Dermis blood vessel endothelial cell (primary cell): ENCODE measurements at regions not wholly inside any gene's neighbourhood (a gene's known extent, or its start where the extent isn't known, plus 50 kb on each side); places are given as distances from the start of the nearest gene placed in this dataset.
"Not testable (repeated sequence)": the region's sequence is repeated elsewhere in the genome, so short reads cannot be mapped to it uniquely, and the experiment has no call there.

ENCODE experiments used
- DNase-seq: peaks from one replicate; pipeline ENCODE4 v3.0.0; 2010

DNA sequence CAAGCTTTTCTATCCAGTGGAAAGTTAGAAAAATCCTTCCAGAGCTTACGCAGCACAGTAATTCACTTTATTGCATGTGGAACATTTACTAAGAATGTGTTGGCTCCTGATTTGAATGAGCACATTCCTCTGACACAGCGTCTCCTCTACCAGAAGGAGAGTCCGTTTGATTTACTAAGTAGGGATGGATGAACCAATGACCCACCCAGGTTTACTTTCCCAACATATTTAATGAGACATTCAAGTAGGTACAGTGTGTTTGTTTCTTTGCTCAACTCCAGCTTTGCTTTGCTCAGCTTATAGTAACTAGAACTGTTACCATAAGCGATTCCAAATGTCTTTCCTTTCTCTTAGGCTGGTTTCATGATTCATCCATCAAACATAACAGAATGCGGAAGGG is 161.7 kb downstream of the SMARCA1 start:
- DNase-seq: no peak

DNA sequence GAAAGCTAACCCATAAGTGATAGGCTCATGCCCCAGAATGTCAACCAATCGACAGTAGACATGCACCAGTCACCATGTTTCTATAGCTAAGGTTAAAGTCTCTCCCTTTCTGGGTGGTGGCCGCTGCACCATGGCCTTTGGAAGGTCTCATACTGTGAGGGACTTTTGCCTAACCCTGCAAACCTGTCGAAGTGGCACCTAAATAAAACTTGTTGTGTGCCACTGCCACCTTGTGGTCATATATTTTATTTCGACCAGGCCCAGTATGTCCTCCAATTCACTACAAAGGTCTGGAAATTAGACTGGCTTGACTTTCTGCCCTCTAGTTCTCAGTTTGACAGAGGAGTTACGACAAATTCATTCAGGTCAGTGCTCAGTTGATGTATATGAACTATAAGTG is 163.1 kb downstream of the SMARCA1 start:
- DNase-seq: peak; percentile 60

DNA sequence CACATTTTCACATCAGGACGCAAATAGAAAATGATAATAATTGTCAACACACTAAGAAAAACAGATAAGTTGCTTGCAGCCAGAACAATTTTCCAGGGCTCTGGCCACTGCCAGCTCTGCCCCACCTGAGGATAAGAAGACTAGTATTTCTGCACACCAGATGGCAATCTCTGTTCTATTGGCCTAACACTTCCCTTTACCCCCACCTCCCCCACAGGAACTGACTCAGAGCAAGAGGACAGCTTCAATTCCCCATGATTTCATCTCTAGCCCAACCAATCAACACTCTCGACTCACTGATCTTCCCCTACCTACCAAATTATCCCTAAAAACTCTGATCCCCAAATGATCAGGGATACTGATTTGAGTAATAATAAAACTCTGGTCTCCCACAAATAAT is 164.0 kb downstream of the SMARCA1 start:
- peak; percentile 20 for DNase-seq

DNA sequence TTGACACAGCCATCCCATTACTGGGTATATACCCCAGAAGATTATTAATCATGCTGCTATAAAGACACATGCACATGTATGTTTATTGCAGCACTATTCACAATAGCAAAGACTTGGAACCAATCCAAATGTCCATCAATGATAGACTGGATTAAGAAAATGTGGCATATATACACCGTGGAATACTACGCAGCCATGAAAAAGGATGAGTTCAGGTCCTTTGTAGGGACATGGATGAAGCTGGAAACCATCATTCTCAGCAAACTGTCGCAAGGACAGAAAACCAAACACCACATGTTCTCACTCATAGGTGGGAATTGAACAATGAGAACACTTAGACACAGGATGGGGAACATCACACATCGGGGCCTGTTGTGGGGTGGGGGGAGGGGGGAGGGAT is 165.9 kb downstream of the SMARCA1 start:
- not testable (repeated sequence) for DNase-seq

DNA sequence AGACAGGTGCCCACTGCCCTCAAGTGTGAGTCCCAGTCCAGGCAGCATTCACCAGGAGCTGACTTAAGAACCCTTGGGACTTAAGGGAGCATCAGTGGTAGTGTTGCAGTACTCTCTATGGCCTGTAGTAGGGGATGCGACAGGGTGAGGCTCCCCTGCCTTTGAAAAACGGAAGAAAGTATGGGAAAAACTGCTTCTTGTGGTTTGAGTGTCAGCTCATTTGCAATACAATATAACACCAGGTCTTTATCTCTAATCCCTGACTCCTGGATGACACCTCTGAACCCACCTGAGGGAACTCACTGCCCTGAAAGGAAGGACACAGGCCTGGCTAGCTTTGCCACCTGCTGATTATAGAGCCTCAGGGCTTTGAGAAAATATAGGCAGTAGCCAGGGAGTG is 176.0 kb downstream of the SMARCA1 start:
- no peak for DNase-seq

DNA sequence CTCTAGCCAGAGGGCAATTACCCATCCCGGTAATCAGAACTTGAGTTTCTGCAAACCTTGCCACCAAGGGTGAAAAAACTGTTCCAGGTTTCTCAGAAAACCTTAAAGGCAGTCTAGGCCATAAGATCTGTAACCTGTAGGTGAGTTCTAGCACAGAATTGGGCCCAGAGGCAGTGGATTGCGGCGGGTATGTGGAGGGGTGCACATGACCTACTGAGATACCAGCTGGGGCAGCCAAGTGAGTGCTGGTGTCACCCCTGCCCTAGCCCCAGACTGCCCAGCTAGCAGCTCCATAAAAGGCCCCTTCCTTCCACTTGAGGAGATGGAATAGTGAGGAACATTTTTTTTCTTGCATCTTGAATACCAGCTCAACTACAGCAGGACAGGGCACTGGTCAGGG is 176.7 kb downstream of the SMARCA1 start:
- DNase-seq: no peak

DNA sequence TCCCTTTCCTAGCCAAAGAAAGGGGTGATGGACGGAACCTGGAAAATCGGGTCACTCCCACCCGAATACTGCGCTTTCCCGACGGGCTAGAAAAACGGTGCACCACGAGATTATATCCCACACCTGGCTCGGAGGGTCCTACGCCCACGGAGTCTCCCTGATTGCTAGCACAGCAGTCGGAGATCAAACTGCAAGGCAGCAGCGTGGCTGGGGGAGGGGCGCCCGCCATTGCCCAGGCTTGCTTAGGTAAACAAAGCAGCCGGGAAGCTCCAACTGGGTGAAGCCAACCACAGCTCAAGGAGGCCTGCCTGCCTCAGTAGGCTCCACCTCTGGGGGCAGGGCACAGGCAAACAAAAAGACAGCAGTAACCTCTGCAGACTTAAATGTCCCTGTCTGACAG is 186.0 kb downstream of the SMARCA1 start:
- not testable (repeated sequence) for DNase-seq

DNA sequence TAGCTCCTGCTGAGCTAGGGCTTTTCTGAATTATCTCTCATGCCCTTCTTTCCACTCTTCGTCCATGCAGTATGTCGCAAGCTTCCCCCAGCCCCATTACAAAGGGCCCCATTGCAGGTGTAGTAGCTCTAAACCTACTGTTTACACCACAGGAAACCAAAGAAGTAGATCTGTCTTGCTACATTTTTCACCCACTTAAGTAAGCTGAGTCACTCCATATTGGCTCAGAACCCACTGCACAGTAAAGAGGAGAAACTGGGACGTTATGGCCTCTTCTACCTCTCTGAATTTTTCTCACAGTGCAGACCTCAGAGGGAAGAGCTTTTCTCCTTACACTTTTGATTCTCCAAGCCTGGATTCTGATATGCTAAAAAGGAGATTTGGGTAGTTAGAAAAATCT is 200.2 kb downstream of the SMARCA1 start:
- DNase-seq: no peak

DNA sequence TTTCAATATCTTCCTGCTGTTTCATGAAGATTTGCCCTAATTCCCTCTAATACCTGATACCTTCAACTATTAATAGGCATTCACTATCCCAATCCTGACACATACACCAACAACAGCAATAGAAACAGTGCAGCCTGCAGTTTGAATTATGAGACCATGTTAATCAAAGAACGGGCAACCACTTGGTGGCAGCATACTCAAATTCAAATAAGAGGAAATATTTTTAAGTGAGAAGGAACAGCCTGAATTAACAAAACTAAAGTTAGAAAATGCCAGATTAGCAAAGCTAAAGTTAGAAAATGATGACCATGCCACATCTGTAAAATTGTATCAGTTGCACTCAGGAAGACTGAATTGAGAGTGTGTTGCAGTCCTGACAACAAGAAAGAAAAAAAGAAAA is 204.9 kb downstream of the SMARCA1 start:
- DNase-seq: peak; percentile 29

DNA sequence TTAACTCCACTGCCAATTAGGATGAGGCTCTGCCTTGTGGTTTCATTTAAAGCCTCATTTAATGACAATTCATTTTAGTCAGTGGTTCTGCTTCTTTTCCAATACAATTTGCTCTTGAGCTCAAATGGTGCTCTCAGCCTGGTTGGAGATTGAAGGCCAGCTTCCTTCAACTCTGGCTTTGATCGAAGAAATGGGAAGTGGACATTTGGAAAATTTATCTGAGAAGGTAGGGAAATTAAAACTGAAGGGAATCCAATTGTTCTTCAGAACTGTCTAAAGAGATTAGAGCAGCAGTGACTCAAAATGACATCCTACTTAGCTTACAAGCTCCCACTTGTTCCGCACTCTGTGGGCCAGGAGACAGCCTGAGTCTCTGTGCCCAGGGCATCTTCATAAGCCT is 206.8 kb downstream of the SMARCA1 start:
- DNase-seq: no peak

DNA sequence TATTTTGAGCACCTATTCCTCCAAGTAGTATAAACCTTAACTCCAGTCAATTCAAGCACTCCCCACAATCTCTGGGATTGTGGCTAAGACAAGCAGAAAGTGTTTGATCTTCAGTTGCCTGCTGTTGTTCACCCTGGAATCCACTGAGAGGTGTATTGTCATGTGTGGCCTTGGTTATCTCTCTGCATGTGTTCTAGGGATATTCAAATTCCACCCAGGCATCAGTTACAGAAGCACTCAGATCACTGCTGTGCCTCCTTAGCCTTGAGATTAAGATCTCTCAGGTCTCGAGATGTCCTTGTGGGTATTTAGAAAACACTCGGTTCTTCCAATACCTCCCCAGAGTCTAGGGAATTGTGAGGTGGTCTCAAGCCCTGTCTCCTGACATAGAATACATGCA is 213.3 kb downstream of the SMARCA1 start:
- DNase-seq: no peak

DNA sequence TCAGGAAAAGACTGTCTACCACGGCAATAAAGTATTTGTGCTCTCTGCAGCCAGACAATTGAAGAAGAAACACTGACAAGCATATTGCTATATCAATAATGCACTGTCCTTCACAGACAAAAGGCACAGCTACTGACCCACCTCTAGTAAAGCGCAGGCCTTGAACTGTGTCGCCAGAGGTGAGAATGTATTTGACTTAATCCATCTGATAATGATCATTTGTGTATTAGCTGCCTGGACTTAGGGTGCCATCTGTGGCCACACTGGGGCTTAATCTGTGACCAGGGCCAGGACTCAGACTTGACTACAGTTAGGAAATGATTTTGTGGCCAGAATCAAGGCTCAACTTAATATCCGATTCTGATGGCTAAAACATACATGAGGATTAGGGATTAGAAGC is 260.4 kb downstream of the SMARCA1 start:
- no peak for DNase-seq

DNA sequence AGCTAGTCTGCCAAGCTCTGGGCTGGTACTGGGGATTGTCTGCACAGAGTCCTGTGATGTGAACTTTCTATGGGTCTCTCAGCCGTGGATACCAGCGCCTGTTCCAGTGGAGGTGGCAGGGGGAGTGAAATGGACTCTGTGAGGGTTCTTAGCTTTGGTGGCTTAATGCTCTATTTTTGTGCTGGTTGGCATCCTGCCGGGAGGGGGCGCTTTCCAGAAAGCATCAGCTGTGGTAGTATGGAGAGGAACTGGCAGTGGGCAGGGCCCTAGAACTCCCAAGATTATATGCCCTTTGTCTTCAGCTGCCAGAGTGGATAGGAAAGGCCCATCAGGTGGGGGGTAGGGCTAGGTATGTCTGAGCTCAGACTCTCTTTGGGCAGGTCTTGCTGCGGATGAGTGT is 267.8 kb downstream of the SMARCA1 start:
- DNase-seq: not testable (repeated sequence)

DNA sequence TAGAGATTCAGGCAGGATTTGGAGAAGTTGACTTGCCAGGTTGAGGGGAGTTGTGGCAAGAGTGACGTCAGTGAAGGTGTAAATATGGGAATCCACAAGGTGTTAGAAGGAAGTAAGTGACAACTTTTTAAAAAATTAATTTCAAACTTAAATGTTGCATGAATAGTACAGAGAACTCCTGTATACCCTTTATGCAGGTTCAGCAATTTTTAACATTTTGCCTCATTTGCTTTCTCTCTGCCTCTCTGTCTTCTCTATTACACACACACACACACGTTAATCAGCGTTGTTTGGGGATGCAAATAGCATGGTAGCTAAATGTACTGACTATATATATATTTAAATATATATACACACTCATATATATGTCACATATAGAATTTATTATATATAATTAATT is 273.7 kb downstream of the SMARCA1 start:
- no peak for DNase-seq

DNA sequence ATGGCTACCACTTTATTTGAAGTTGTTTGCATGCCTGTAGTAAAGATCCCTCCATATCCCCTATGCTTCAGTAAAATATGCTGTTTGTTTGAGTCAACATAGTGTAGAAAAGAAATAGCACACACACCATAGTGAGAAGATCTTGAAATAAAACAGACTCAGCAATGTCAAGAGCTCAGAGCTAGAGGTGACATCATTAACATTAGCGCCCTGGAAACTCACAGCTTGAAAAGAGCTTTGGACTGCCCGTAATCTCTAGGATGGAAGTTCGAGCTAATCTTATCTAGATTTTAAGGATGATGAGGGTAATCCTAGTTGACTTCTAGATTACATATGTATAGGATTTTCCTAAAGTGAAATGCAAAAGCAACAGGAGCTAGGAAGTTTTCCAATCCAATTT is 275.6 kb downstream of the SMARCA1 start:
- DNase-seq: no peak

DNA sequence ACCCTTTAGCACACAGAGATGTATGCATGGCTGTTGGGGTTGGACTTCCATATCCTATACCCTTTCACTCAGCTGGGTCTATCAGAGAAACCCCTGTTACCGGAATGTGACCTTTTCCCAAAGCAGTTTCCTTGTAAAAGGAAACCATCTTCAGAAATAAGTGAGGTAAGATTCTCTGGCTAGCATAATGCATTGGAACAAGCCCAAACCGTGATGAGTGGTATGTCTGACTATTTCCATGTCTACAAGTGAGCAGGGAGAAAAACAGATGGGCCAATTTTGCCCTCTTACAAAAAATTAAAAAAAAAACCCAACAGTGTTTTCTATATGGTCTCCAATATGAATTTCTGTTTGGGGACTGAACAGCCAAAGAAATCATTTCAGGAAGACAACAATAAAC is 283.9 kb downstream of the SMARCA1 start:
- DNase-seq: no peak

DNA sequence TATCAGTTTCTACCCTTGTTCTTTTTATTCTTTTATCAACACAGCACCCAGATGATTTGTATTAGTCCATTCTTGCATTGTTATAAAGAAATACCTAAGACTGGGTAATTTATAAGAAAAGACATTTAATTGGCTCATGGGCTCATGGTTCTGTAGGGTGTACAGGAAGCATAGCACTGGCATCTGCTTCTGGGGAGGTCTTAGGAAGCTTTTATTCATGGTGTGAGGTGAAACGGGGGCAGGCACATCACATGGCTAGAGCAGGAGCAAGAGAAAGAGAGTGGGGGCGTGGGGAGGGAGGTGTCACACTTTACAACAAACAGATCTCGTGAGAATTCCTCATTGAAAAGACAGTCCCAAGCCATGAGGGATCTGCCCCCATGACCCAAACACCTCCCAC is 285.3 kb downstream of the SMARCA1 start:
- no peak for DNase-seq

DNA sequence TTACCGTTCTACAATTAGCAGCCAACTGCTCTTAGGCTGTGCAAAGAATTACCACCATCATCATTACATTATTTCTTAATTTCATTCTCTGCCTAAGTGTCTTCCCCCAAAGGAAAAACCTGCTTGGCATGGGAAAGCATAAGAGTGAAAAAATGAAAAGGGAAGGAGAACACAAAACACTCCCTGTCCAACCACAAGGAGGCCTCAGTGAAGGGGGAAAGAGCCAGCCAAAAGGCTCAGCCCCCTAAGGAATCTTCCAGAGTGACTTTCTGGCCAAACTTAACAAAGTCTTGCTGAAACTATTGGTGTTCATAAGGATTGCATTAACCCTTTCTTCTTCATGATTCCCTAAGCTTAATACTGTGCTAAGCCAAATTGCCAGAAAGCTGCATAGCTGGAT is 287.4 kb downstream of the SMARCA1 start:
- DNase-seq: no peak

DNA sequence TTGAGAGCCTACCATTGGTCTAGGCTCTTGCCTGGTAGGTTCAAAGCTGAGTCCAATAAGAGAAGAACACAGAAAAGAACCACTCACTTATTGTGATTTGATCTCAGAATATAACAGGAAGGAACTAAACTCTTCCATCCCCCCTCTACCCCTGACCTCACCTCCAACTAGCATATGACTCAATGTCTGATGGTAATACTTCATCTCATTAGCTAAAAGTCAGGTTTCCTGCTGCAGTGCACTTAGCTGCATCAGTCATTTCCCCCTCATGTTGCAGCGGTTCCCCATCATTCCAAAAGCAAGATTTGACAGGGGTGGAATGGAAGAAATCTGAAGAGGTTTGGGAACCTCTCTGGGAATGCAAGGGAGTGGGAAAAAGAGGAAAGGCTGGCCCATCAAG is 289.5 kb downstream of the SMARCA1 start:
- DNase-seq: no peak

DNA sequence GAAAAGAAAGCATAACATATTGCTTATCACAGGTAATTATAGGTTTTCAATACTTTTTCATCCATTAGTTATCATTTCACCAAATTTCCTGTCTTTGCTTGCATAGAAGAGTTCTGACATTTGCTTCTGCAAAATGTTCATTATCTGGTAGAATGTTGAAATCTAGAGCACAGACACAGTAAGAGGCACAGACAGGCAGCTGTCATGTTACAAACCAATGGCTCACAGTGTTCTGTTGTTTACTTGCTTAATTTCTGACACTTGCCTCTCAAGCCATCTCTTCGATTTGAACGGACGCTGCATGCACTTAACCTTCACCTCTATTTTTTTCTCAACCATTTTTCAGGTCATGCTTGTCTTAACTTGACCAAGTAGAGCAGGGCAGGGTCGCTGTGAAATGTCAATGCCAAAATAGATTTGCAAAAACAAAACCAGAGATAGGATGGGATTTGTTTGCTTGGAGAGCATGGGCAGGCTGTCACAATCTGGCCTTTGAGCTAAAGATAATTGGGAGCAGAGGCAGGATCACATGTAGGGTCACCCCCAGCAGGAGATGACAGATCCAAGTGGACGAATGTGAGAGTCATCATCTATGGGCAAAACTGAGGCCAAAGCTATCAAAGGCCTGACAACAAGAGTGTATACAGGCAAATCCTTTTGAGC is 292.3 kb downstream of the SMARCA1 start:
- no peak for DNase-seq

DNA sequence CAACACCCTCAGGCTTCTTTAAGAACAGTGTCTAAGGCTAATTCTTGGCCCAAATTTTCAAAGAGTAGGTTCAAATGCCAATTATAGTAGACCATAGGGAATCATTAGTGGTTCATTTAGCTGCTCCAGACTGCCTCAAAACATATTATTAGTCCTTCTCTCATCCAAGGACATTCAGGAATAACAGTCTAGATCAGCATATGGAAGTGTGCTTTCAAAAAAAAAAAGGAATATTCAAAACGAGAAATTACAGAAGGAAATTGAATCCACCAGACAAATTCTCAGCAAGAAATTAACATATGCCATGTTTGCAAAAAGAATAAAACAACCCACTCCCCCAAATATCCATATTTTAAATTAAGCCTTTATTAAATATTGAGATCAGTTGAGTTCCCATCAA is 293.1 kb downstream of the SMARCA1 start:
- DNase-seq: no peak

DNA sequence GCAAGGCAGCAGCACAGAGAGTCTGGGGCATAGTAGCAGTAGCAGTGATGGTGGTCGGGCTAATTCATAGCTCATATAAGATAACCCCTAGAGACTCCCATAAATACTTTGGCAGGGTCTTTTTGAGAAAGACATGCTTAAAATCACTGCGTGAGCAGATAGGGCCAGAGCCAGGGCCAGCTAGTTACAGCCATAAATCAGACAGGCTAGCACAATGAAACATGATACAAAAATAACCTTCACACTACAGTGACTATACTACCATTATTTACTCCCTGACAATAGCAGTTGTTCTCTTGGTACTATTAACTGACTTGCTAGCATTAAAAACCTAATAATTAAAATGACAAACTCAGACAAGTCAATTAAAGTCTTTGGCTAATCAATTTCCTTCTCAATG is 295.9 kb downstream of the SMARCA1 start:
- DNase-seq: no peak

DNA sequence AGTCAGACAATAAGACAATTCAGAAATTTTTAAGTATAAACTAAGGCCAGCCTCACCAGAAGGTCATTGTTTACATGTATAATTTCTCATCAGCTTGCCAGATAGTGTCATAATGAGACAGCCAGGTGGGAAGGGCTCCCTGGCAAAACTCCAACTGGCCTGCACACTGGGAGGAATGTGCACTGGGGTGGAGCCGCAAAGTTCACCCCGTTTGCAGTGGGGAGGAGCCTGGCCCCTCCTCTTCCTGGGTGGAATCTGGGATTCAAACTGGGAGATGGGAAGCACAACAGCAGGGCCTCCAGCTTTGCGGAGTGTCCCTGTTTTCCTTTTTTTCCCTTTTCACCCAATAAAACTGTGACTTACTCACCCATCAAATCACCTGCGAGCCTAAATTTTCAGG is 329.9 kb downstream of the SMARCA1 start:
- DNase-seq: no peak

DNA sequence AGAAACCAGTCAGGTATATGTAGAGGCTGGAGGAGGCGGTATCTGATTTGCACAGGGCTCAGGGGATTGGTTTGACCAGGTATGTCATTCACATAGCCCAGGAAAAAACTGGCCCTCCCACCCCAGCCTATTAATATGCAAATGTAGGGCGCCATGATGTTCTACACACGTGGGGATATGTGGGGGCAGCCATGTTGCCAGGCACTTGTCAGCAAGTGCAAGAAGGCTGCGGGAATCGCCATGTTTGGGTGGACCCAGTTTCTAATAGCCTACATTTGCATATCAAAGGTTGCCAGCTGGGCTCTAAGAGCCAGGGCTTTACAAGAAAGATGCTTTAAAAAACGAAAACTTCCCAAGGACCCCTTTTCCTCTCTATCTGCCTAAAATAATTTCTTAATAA is 335.1 kb downstream of the SMARCA1 start:
- DNase-seq: no peak

DNA sequence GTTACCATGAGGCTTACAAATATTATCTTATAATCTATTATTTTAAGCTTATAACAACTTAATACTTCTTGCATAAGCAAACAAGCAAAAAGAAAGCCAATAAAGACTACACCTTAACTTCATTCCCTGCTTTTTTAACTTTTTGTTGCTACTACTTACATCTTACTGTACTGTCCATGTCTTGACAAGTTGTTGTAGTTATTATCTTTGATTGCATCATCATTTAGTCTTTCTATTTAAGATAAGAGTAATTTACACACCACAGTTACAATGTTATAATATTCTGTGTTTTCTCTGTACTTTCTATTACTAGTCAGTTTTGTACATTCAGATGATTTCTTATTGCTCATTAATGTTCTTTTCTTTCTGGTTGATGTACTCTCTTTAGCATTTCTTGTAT is 346.6 kb downstream of the SMARCA1 start:
- no peak for DNase-seq

DNA sequence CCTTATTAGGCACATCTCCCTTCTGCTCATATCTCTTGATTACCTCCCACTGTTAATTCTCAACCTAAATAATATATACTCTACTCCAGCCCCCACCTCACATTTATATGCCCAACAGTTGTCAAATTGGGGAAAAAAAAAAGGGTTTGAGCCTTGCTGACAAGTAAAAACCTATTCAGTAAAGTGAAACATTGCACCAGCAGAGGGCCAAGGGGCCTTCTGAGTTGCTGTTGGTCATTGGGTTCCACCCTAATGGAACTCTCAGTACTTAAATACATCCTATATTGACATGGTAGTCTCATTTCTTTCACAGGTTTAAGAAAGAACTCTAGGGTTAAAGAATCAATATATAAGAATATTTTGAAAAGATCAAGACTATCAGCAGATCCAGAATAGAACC is 362.2 kb downstream of the SMARCA1 start:
- DNase-seq: no peak
